B cell (primary cell): ENCODE measurements at regions not wholly inside any gene's neighbourhood (a gene's known extent, or its start where the extent isn't known, plus 50 kb on each side); places are given as distances from the start of the nearest gene placed in this dataset.

Experiments used
- ATAC-seq: fragments of 200-7000 bp; cut with Tn5 transposase; one replicate; pipeline ENCODE4 v1.10.0; 2021; ENCODE audit warnings: low read depth, mild to moderate bottlenecking, moderate number of reproducible peaks, moderate library complexity
- CTCF ChIA-PET: fragments of 350-600 bp; sonication (Branson Sonifier 250); formaldehyde crosslinking; loops from one replicate; lab custom pipeline; 2021; ENCODE audit warnings: antibody characterized with exemption, inconsistent platforms; lab: Charles Lee
- POLR2A ChIA-PET: fragments of 350-600 bp; sonication (Branson Sonifier 250); formaldehyde crosslinking; loops from one replicate; lab custom pipeline; 2021; ENCODE audit warnings: antibody characterized with exemption; lab: Charles Lee
- DNase-seq: peaks from one replicate; pipeline ENCODE4 v3.0.0; 2013
- H2AFZ ChIP-seq: 2 replicates; pipeline ENCODE4 v1.6.1; 2012; ENCODE audit warnings: mild to moderate bottlenecking, low read depth, low read length; ENCODE audit not compliant: insufficient read depth, poor library complexity, severe bottlenecking
- H3K27ac ChIP-seq, 2 donors: 1 replicate in 1 of 2; 2 replicates in 1 of 2; pipeline ENCODE4 v1.5.1; 2012 to 2013; ENCODE audit warnings: low read length in 2 of 2, mild to moderate bottlenecking in 2 of 2, moderate library complexity in 1 of 2
- H3K27me3 ChIP-seq, 4 experiments: fragments of 200-600 bp in 1 of 4; sonication (generic) in 1 of 4; replicated peaks in 1 of 4; 1 replicate in 2 of 4; 2 replicates in 2 of 4; pipeline versions ENCODE4 v1.6.1 to v1.7.0; 2013 to 2016; ENCODE audit warnings: low read length in 3 of 4, mild to moderate bottlenecking in 2 of 4, mixed read lengths in 1 of 4, moderate library complexity in 1 of 4; ENCODE audit not compliant: insufficient read depth in 4 of 4, control insufficient read depth in 3 of 4; ENCODE audit errors: control extremely low read depth in 1 of 4
- H3K36me3 ChIP-seq, 2 experiments: replicated peaks in 1 of 2; 1 replicate in 1 of 2; 2 replicates in 1 of 2; pipeline versions ENCODE4 v1.6.1 to v1.7.1; 2013; ENCODE audit warnings: low read length in 1 of 2; ENCODE audit not compliant: insufficient read depth in 2 of 2, control insufficient read depth in 1 of 2; ENCODE audit errors: control extremely low read depth in 1 of 2, extremely low read depth in 1 of 2
- H3K4me1 ChIP-seq, 2 donors: fragments of 200-600 bp in 1 of 2; sonication (generic) in 1 of 2; 1 replicate in 1 of 2; 2 replicates in 1 of 2; pipeline versions ENCODE4 v1.5.1 to v1.6.1; 2013 to 2017; ENCODE audit warnings: low read length in 2 of 2; ENCODE audit not compliant: control insufficient read depth in 2 of 2, insufficient read depth in 2 of 2
- H3K4me2 ChIP-seq: replicated peaks from 2 replicates; pipeline ENCODE3; 2012; ENCODE audit warnings: mild to moderate bottlenecking, low read depth, low read length; ENCODE audit not compliant: poor library complexity, severe bottlenecking
- H3K4me3 ChIP-seq, 5 experiments: fragments of 200-600 bp in 1 of 5; sonication (generic) in 1 of 5; 1 replicate in 3 of 5; 2 replicates in 2 of 5; pipeline versions ENCODE4 v1.5.1 to v1.7.0; 2011 to 2016; ENCODE audit warnings: low read length in 4 of 5, mild to moderate bottlenecking in 4 of 5, low read depth in 2 of 5, control low read depth in 1 of 5, moderate library complexity in 1 of 5; ENCODE audit not compliant: insufficient read depth in 1 of 5; ENCODE audit errors: control extremely low read depth in 1 of 5, extremely low read depth in 1 of 5
- H3K79me2 ChIP-seq: fragments of 200-600 bp; sonication (generic); one replicate; pipeline ENCODE4 v1.6.0; 2016; ENCODE audit warnings: low read length; ENCODE audit not compliant: control insufficient read depth, insufficient read depth
- H3K9ac ChIP-seq: fragments of 200-600 bp; sonication (generic); 2 replicates; pipeline ENCODE4 v1.6.1; 2017; ENCODE audit warnings: mild to moderate bottlenecking, low read length, moderate library complexity
- H3K9me3 ChIP-seq, 3 donors: one replicate each; pipeline versions ENCODE4 v1.6.1 to v1.7.1; 2013; ENCODE audit warnings: low read length in 2 of 3; ENCODE audit not compliant: control insufficient read depth in 2 of 3, insufficient read depth in 1 of 3; ENCODE audit errors: control extremely low read depth in 1 of 3
- H4K20me1 ChIP-seq: 2 replicates; pipeline ENCODE4 v1.6.0; 2012; ENCODE audit warnings: mild to moderate bottlenecking, low read length; ENCODE audit not compliant: insufficient read depth, control insufficient read depth, poor library complexity, severe bottlenecking
- H3K27ac Mint-ChIP-seq: one replicate; pipeline ENCODE4 v1.8.0; 2021; ENCODE audit warnings: mixed read lengths
- H3K27me3 Mint-ChIP-seq: one replicate; pipeline ENCODE4 v1.8.0; 2021; ENCODE audit warnings: mixed read lengths
- H3K4me1 Mint-ChIP-seq: one replicate; pipeline ENCODE4 v1.8.0; 2021; ENCODE audit warnings: mixed read lengths
- H3K4me3 Mint-ChIP-seq: one replicate; pipeline ENCODE4 v1.8.0; 2021; ENCODE audit warnings: mixed read lengths
- H3K9me3 Mint-ChIP-seq: one replicate; pipeline ENCODE4 v1.8.0; 2022; ENCODE audit warnings: mixed read lengths; ENCODE audit not compliant: insufficient read depth
- CTCF ChIP-seq: fragments of 200-600 bp; IDR thresholded peaks from one replicate; pipeline ENCODE4 v1.8.0; 2022; ENCODE audit warnings: antibody characterized with exemption, mild to moderate bottlenecking
- EZH2 ChIP-seq: IDR thresholded peaks from 2 replicates; pipeline ENCODE4 v1.6.1; 2012; ENCODE audit warnings: borderline replicate concordance, low read depth, mild to moderate bottlenecking, moderate library complexity, low read length; ENCODE audit not compliant: insufficient read depth, poor library complexity, severe bottlenecking
- WGBS: methylation state at CpG from one replicate; pipeline ENCODE4 v1.1.5; 2013; ENCODE audit warnings: missing lambda C conversion rate; ENCODE audit not compliant: insufficient coverage; 5-methylcytosine and 5-hydroxymethylcytosine counted together
- intact Hi-C: fragments of 100-400 bp; cut with micrococcal nuclease; formaldehyde crosslinking; loops from one replicate; pipeline ENCODE4 v1.10.0; 2022

GRCh38 chr2:40886655-40887054, 434.8 kb upstream of the SLC8A1 start:
- Mint-ChIP-seq H3K27ac (no peak overlapping the region), H3K9me3 (peaks cover 2% of the 10 kb centered on the region), H3K4me1 (no peaks in the 10 kb centered on the region), H3K4me3 (no peak overlapping the region), H3K27me3 (no peaks in the 10 kb centered on the region)
- ChIA-PET CTCF (no interaction called here), POLR2A (no interaction called here)
- H3K4me3 ChIP-seq: no peak overlapping the region
- no peak overlapping the region for H3K27ac ChIP-seq
- peaks cover 0 to 10% (median 0%) of the 10 kb centered on the region in 3 donors for H3K9me3 ChIP-seq
- no peaks in the 10 kb centered on the region for H4K20me1 ChIP-seq
- no peaks in the 10 kb centered on the region for H3K4me1 ChIP-seq
- no peak for DNase-seq
- intact Hi-C loops: no loop called here
- ATAC-seq: no peak
- no peaks in the 10 kb centered on the region for H3K27me3 ChIP-seq
- H3K79me2 ChIP-seq: no peaks in the 10 kb centered on the region
- no peak overlapping the region for H3K4me2 ChIP-seq
- H3K9ac ChIP-seq: no peak overlapping the region
- TF ChIP-seq EZH2: no peak
- no CpG with 5 or more reads among the region's 1 CpG for WGBS
- no peaks in the 10 kb centered on the region for H3K36me3 ChIP-seq
- no peak overlapping the region for H2AFZ ChIP-seq

GRCh38 chr2:40896358-40896757, 444.5 kb upstream of the SLC8A1 start:
- POLR2A ChIA-PET: no interaction called here
- Histone ChIP-seq H3K4me2 (no peak overlapping the region), H3K79me2 (no peaks in the 10 kb centered on the region), H3K4me1 (no peaks in the 10 kb centered on the region), H3K27me3 (no peaks in the 10 kb centered on the region), H3K27ac (no peak overlapping the region), H4K20me1 (no peaks in the 10 kb centered on the region), H2AFZ (no peak overlapping the region), H3K4me3 (no peak overlapping the region), H3K9ac (no peak overlapping the region), H3K36me3 (no peaks in the 10 kb centered on the region), H3K9me3 (peaks cover 0 to 1% (median 0%) of the 10 kb centered on the region in 3 donors)
- Mint-ChIP-seq H3K4me1 (no peaks in the 10 kb centered on the region), H3K4me3 (no peak overlapping the region), H3K9me3 (no peaks in the 10 kb centered on the region), H3K27me3 (no peaks in the 10 kb centered on the region), H3K27ac (no peak overlapping the region)
- intact Hi-C loops: no loop called here
- ATAC-seq: no peak
- TF ChIP-seq CTCF: no peak
- TF ChIP-seq EZH2: no peak
- DNase-seq: no peak
- CTCF ChIA-PET: no interaction called here
